ENCODE measurements at regions not wholly inside any gene's neighbourhood (a gene's known extent, or its start where the extent isn't known, plus 50 kb on each side); places are given as distances from the start of the nearest gene placed in this dataset.
"Not testable (repeated sequence)": the region's sequence is repeated elsewhere in the genome, so short reads cannot be mapped to it uniquely, and the experiment has no call there.

- no peak for TF ChIP-seq CTCF (IDR thresholded peaks at IDR 0.05; ENCODE audit: control extremely low read depth, extremely low read depth, low read depth, missing control alignments)
- ChIA-PET CTCF (interaction anchor here (1.0 to 2.1 kb wide), 4 partner anchors 8 to 476 kb away, joined by 3 to 6 read pairs (median 4); no protein-coding TSS in a partner anchor), POLR2A (no interaction called here)
- DNase-seq (ENCODE audit: extremely low spot score): no peak
These were observed 73.1 kb upstream of the UCN3 start for GRCh38 chr10:5291501-5292195.

- no peak for TF ChIP-seq CTCF (IDR thresholded peaks at IDR 0.05; ENCODE audit: control extremely low read depth, extremely low read depth, low read depth, missing control alignments)
- ChIA-PET POLR2A (no interaction called here), CTCF (interaction anchor here (1.0 to 2.1 kb wide), 3 partner anchors 8 to 477 kb away, joined by 3 to 6 read pairs (median 3); no protein-coding TSS in a partner anchor)
- DNase-seq (ENCODE audit: extremely low spot score): no peak
These were observed 72.5 kb upstream of the UCN3 start for GRCh38 chr10:5292196-5292735.

GRCh38 chr10:5292970-5293369 is 71.8 kb upstream of the UCN3 start:
- CTCF ChIA-PET; POLR2A ChIA-PET; DNase-seq (ENCODE audit: extremely low spot score): not testable (repeated sequence)

- peak; percentile 35 for TF ChIP-seq CTCF (IDR thresholded peaks at IDR 0.05; ENCODE audit: control extremely low read depth, extremely low read depth, low read depth, missing control alignments)
- POLR2A ChIA-PET: no interaction called here
- peak; percentile 48 for DNase-seq (ENCODE audit: extremely low spot score)
- CTCF ChIA-PET: interaction anchor here (0.7 to 1.2 kb wide), 4 partner anchors 11 to 479 kb away, joined by 3 to 4 read pairs (median 4); no protein-coding TSS in a partner anchor
These were observed 70.8 kb upstream of the UCN3 start for GRCh38 chr10:5293691-5294550.

GRCh38 chr10:5297466-5297865 is 67.3 kb upstream of the UCN3 start:
- no peak for TF ChIP-seq CTCF (IDR thresholded peaks at IDR 0.05; ENCODE audit: control extremely low read depth, extremely low read depth, low read depth, missing control alignments)
- ChIA-PET POLR2A (no interaction called here), CTCF (no interaction called here)
- DNase-seq (ENCODE audit: extremely low spot score): no peak

- no peak for TF ChIP-seq CTCF (IDR thresholded peaks at IDR 0.05; ENCODE audit: control extremely low read depth, extremely low read depth, low read depth, missing control alignments)
- POLR2A ChIA-PET: no interaction called here
- CTCF ChIA-PET: interaction anchor here (2.9 kb wide), 1 partner anchor 14 kb away, joined by 10 read pairs; no protein-coding TSS in a partner anchor
- DNase-seq (ENCODE audit: extremely low spot score): no peak
These were observed 66.8 kb upstream of the UCN3 start for GRCh38 chr10:5297996-5298395.
